ENCODE measurements at regions not wholly inside any gene's neighbourhood (a gene's known extent, or its start where the extent isn't known, plus 50 kb on each side); places are given as distances from the start of the nearest gene placed in this dataset.
"Not testable (repeated sequence)": the region's sequence is repeated elsewhere in the genome, so short reads cannot be mapped to it uniquely, and the experiment has no call there.

- H3K27ac ChIP-seq: no peak overlapping the region
- no peaks in the 10 kb centered on the region for H3K9me3 ChIP-seq
- DNase-seq (no peak), FAIRE-seq (no peak), ATAC-seq (no peak)
- H3K4me3 ChIP-seq: no peak overlapping the region
- H3K4me1 ChIP-seq: no peaks in the 10 kb centered on the region
- H3K27me3 ChIP-seq: no peaks in the 10 kb centered on the region
- 42 to 60% methylated on average over 3 of the region's 3 CpGs for WGBS, 2 donors
- intact Hi-C loops (cut with DNase I): no loop called here
- H3K36me3 ChIP-seq: no peaks in the 10 kb centered on the region
- TF ChIP-seq, protein P1, sequence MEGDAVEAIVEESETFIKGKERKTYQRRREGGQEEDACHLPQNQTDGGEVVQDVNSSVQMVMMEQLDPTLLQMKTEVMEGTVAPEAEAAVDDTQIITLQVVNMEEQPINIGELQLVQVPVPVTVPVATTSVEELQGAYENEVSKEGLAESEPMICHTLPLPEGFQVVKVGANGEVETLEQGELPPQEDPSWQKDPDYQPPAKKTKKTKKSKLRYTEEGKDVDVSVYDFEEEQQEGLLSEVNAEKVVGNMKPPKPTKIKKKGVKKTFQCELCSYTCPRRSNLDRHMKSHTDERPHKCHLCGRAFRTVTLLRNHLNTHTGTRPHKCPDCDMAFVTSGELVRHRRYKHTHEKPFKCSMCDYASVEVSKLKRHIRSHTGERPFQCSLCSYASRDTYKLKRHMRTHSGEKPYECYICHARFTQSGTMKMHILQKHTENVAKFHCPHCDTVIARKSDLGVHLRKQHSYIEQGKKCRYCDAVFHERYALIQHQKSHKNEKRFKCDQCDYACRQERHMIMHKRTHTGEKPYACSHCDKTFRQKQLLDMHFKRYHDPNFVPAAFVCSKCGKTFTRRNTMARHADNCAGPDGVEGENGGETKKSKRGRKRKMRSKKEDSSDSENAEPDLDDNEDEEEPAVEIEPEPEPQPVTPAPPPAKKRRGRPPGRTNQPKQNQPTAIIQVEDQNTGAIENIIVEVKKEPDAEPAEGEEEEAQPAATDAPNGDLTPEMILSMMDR (IDR thresholded peaks at IDR 0.05): no peak
Observed at GRCh38 chr7:116404389-116404788, 95.1 kb upstream of the CAV2 start.

- TF ChIP-seq, protein P1 (IDR thresholded peaks at IDR 0.05): no peak
- no peak overlapping the region for H3K27ac ChIP-seq
- ATAC-seq: no peak
- no peaks in the 10 kb centered on the region for H3K36me3 ChIP-seq
- FAIRE-seq: peak; percentile 97
- WGBS, 2 donors: 90 to 95% methylated on average over 2 of the region's 2 CpGs
- H3K4me3 ChIP-seq: no peak overlapping the region
- no peak for DNase-seq
- no peaks in the 10 kb centered on the region for H3K4me1 ChIP-seq
- intact Hi-C loops (cut with DNase I): no loop called here
- no peaks in the 10 kb centered on the region for H3K9me3 ChIP-seq
- no peaks in the 10 kb centered on the region for H3K27me3 ChIP-seq
Observed at GRCh38 chr7:116405810-116406209, 93.7 kb upstream of the CAV2 start.

DNA sequence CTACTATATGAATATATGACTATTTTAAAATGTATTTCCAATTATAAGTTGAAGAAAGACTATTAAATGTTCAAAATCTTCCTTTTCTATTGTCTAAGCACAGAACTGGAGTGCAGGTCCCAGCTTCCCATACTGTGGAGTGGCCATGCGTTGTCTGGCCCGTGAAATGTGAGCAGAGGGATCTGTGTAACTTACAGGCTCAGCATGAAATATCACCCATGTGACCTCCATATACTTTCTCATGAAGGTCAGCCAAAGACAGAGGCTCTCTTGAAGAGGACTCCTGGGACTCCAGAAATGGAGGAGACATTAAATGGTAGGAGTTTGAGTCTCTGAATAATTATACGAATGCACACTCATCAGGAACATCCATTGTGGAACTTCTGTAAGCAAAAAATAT is 92.4 kb upstream of the CAV2 start:
- H3K27ac ChIP-seq: no peak overlapping the region
- intact Hi-C loops (cut with DNase I): no loop called here
- no peaks in the 10 kb centered on the region for H3K4me1 ChIP-seq
- FAIRE-seq (no peak), ATAC-seq (no peak), DNase-seq (no peak)
- TF ChIP-seq, protein P1 (IDR thresholded peaks at IDR 0.05): no peak
- no peaks in the 10 kb centered on the region for H3K9me3 ChIP-seq
- H3K4me3 ChIP-seq: no peak overlapping the region
- WGBS, 2 donors: 92 to 93% methylated on average over 3 of the region's 3 CpGs
- H3K36me3 ChIP-seq: no peaks in the 10 kb centered on the region
- H3K27me3 ChIP-seq: no peaks in the 10 kb centered on the region

GRCh38 chr7:116408166-116408565 is 91.4 kb upstream of the CAV2 start:
- ATAC-seq (no peak), FAIRE-seq (no peak), DNase-seq (no peak)
- 84 to 87% methylated on average over 2 of the region's 2 CpGs for WGBS, 2 donors
- H3K4me3 ChIP-seq: no peak overlapping the region
- intact Hi-C loops (cut with DNase I): no loop called here
- TF ChIP-seq, protein P1 (IDR thresholded peaks at IDR 0.05): no peak
- H3K36me3 ChIP-seq: no peaks in the 10 kb centered on the region
- H3K9me3 ChIP-seq: no peaks in the 10 kb centered on the region
- H3K4me1 ChIP-seq: no peaks in the 10 kb centered on the region
- no peaks in the 10 kb centered on the region for H3K27me3 ChIP-seq
- no peak overlapping the region for H3K27ac ChIP-seq

GRCh38 chr7:116408831-116409453 is 90.6 kb upstream of the CAV2 start:
- intact Hi-C loops (cut with DNase I); FAIRE-seq; H3K4me3 ChIP-seq; H3K27me3 ChIP-seq; H3K36me3 ChIP-seq; DNase-seq; H3K27ac ChIP-seq; ATAC-seq; H3K9me3 ChIP-seq; H3K4me1 ChIP-seq: not testable (repeated sequence)
- 84 to 88% methylated on average over 18 to 28 of the region's 28 CpGs for WGBS, 2 donors

- 69 to 100% methylated on average over 1 to 2 of the region's 3 CpGs for WGBS, 2 donors
- not testable (repeated sequence) for ATAC-seq, H3K36me3 ChIP-seq
Observed at GRCh38 chr7:116410694-116411093, 88.8 kb upstream of the CAV2 start.

More at GRCh38 chr7:116410694-116411093, 88.8 kb upstream of the CAV2 start:
- H3K4me3 ChIP-seq; H3K4me1 ChIP-seq; DNase-seq; H3K27me3 ChIP-seq; FAIRE-seq; H3K9me3 ChIP-seq; intact Hi-C loops (cut with DNase I); H3K27ac ChIP-seq: not testable (repeated sequence)
